IMR-90 (cell line): ENCODE measurements at regions not wholly inside any gene's neighbourhood (a gene's known extent, or its start where the extent isn't known, plus 50 kb on each side); places are given as distances from the start of the nearest gene placed in this dataset.
A peak's percentile ranks its signal among the peaks of the same experiment; 100 is the strongest.

ENCODE experiments used
- ATAC-seq: fragments of 200-7000 bp; cut with Tn5 transposase; 2 replicates; pipeline ENCODE4 v1.9.1; 2020; ENCODE audit warnings: low read depth, mild to moderate bottlenecking, moderate library complexity
- BruUV-seq: library from RNA; stranded (reverse); fragments of 400-500 nt; replicated peaks from 2 replicates; lab custom pipeline; 2021; lab: Mats Ljungman, UMichigan
- CTCF ChIA-PET: fragments of 300-600 bp; formaldehyde crosslinking; extraction: SDS; loops from one replicate; lab custom pipeline; 2021; ENCODE audit warnings: antibody characterized with exemption; lab: Yijun Ruan, JAX
- POLR2A ChIA-PET: fragments of 300-600 bp; sonication (Branson Sonifier 250); formaldehyde crosslinking; loops from one replicate; lab custom pipeline; 2022; ENCODE audit warnings: antibody characterized with exemption; ENCODE audit not compliant: unreplicated experiment; lab: Charles Lee
- DNase-seq: peaks from one replicate; pipeline ENCODE4 v3.0.0; 2013
- H2AFZ ChIP-seq: replicated peaks from 2 replicates; pipeline ENCODE3; 2013; ENCODE audit warnings: low read length, mild to moderate bottlenecking; ENCODE audit not compliant: poor library complexity
- H2AK5ac ChIP-seq: 2 replicates; pipeline ENCODE4 v1.6.1; 2013; ENCODE audit warnings: low read depth, low read length, inconsistent platforms
- H2AK9ac ChIP-seq: replicated peaks from 2 replicates; pipeline ENCODE3; 2013; ENCODE audit warnings: mild to moderate bottlenecking, low read depth, low read length, moderate library complexity; ENCODE audit not compliant: poor library complexity
- H2BK120ac ChIP-seq: 2 replicates; pipeline ENCODE4 v1.6.1; 2013; ENCODE audit warnings: low read depth, low read length, inconsistent platforms
- H2BK15ac ChIP-seq: 3 replicates; pipeline ENCODE4 v1.6.1; 2013; ENCODE audit warnings: low read depth, low read length, inconsistent platforms
- H2BK20ac ChIP-seq: 2 replicates; pipeline ENCODE4 v1.6.1; 2013; ENCODE audit warnings: low read depth, mild to moderate bottlenecking, inconsistent platforms, low read length, moderate library complexity
- H2BK5ac ChIP-seq: 2 replicates; pipeline ENCODE4 v1.6.1; 2013; ENCODE audit warnings: mild to moderate bottlenecking, low read depth, low read length, inconsistent platforms; ENCODE audit not compliant: poor library complexity, severe bottlenecking
- H3K14ac ChIP-seq: replicated peaks from 2 replicates; pipeline ENCODE4 v1.6.1; 2013; ENCODE audit warnings: low read depth, low read length, inconsistent platforms
- H3K18ac ChIP-seq: 2 replicates; pipeline ENCODE4 v1.6.1; 2013; ENCODE audit warnings: low read depth, low read length, control low read depth
- H3K23ac ChIP-seq: 2 replicates; pipeline ENCODE4 v1.6.1; 2013; ENCODE audit warnings: low read depth, low read length, inconsistent platforms
- H3K27ac ChIP-seq: 2 replicates; pipeline ENCODE4 v1.5.1; 2013; ENCODE audit warnings: mild to moderate bottlenecking, control low read depth, low read length; ENCODE audit not compliant: insufficient read depth
- H3K27me3 ChIP-seq: 2 replicates; pipeline ENCODE4 v1.6.1; 2013; ENCODE audit warnings: low read length; ENCODE audit not compliant: control insufficient read depth, insufficient read depth
- H3K36me3 ChIP-seq: 2 replicates; pipeline ENCODE4 v1.6.1; 2013; ENCODE audit warnings: low read length, mixed read lengths; ENCODE audit not compliant: control insufficient read depth, insufficient read depth
- H3K4ac ChIP-seq: 2 replicates; pipeline ENCODE4 v1.6.1; 2013; ENCODE audit warnings: low read depth, low read length, inconsistent platforms
- H3K4me1 ChIP-seq: 2 replicates; pipeline ENCODE4 v1.6.1; 2013; ENCODE audit warnings: low read length, mixed read lengths; ENCODE audit not compliant: control insufficient read depth, insufficient read depth
- H3K4me2 ChIP-seq: 2 replicates; pipeline ENCODE4 v1.6.1; 2013; ENCODE audit warnings: low read depth, mild to moderate bottlenecking, control low read depth, low read length, moderate library complexity
- H3K4me3 ChIP-seq: 2 replicates; pipeline ENCODE4 v1.5.1; 2013; ENCODE audit warnings: low read depth, mild to moderate bottlenecking, control low read depth, low read length, moderate library complexity; ENCODE audit not compliant: insufficient read depth
- H3K56ac ChIP-seq: 2 replicates; pipeline ENCODE4 v1.6.1; 2013; ENCODE audit warnings: low read length, inconsistent platforms; ENCODE audit not compliant: insufficient read depth; ENCODE audit errors: extremely low read depth
- H3K79me1 ChIP-seq, 2 experiments: 2 replicates each; pipeline ENCODE4 v1.6.1; 2013; ENCODE audit warnings: low read length in 2 of 2, inconsistent platforms in 1 of 2, low read depth in 1 of 2
- H3K9ac ChIP-seq: 2 replicates; pipeline ENCODE4 v1.6.1; 2013; ENCODE audit warnings: low read depth, low read length, control low read depth
- H3K9me1 ChIP-seq: 2 replicates; pipeline ENCODE4 v1.6.1; 2013; ENCODE audit warnings: low read length, inconsistent platforms; ENCODE audit not compliant: insufficient read depth
- H3K9me3 ChIP-seq: 2 replicates; pipeline ENCODE4 v1.6.1; 2013; ENCODE audit warnings: low read length; ENCODE audit not compliant: control insufficient read depth, insufficient read depth
- H4K20me1 ChIP-seq: 2 replicates; pipeline ENCODE4 v1.6.1; 2013; ENCODE audit warnings: low read length, inconsistent platforms; ENCODE audit not compliant: insufficient read depth
- H4K5ac ChIP-seq: 2 replicates; pipeline ENCODE4 v1.6.1; 2013; ENCODE audit warnings: mild to moderate bottlenecking, low read depth, low read length, control low read depth
- H4K8ac ChIP-seq, 2 experiments: 2 replicates each; pipeline ENCODE4 v1.6.1; 2013; ENCODE audit warnings: low read depth in 2 of 2, low read length in 2 of 2, control low read depth in 1 of 2, inconsistent platforms in 1 of 2
- H4K91ac ChIP-seq: 2 replicates; pipeline ENCODE4 v1.6.1; 2013; ENCODE audit warnings: low read depth, low read length, inconsistent platforms; ENCODE audit not compliant: insufficient read depth
- MAZ ChIP-seq: IDR thresholded peaks from 2 replicates; pipeline ENCODE4 v1.6.1; 2012; ENCODE audit warnings: low read depth, mild to moderate bottlenecking, low read length, improper control_type of control experiment, moderate library complexity, borderline replicate concordance
- NFE2L2 ChIP-seq: fragments of 150-350 bp; IDR thresholded peaks from 2 replicates; pipeline ENCODE4 v1.6.1; 2016; ENCODE audit warnings: low read depth, mild to moderate bottlenecking, low read length
- USF2 ChIP-seq: fragments of 150-350 bp; IDR thresholded peaks from 2 replicates; pipeline ENCODE4 v1.6.1; 2017; ENCODE audit warnings: mild to moderate bottlenecking, antibody characterized with exemption, low read length, low read depth
- WGBS, 2 experiments: methylation state at CpG; one replicate each; pipeline versions ENCODE4 v1.1.5 to v1.1.7; 2013; ENCODE audit warnings: missing lambda C conversion rate in 2 of 2; ENCODE audit not compliant: insufficient read length in 1 of 2; ENCODE audit errors: extremely low coverage in 2 of 2; 5-methylcytosine and 5-hydroxymethylcytosine counted together
- dilution Hi-C: fragments of 300-500 bp; cut with HindIII; formaldehyde crosslinking; loops from one replicate; pipeline ENCODE4 v1.14.3; 2018; ENCODE audit warnings: low sequenced_read_pairs; ENCODE audit not compliant: unreplicated experiment
- in situ Hi-C: fragments of 300-500 bp; cut with MboI; formaldehyde crosslinking; loops from 3 replicates; pipeline ENCODE4 v1.14.3; 2019; ENCODE audit warnings: low sequenced_read_pairs, inconsistent platforms, mixed read lengths
- intact Hi-C: fragments of 100-400 bp; cut with micrococcal nuclease; formaldehyde crosslinking; loops from 2 replicates; pipeline ENCODE4 v1.10.0; 2022
- TF ChIP-seq, protein P1 (sequence below): fragments of 150-350 bp; IDR thresholded peaks from 2 replicates; pipeline ENCODE4 v1.6.1; 2016; ENCODE audit warnings: low read depth, mild to moderate bottlenecking, low read length, moderate library complexity, borderline replicate concordance

DNA sequence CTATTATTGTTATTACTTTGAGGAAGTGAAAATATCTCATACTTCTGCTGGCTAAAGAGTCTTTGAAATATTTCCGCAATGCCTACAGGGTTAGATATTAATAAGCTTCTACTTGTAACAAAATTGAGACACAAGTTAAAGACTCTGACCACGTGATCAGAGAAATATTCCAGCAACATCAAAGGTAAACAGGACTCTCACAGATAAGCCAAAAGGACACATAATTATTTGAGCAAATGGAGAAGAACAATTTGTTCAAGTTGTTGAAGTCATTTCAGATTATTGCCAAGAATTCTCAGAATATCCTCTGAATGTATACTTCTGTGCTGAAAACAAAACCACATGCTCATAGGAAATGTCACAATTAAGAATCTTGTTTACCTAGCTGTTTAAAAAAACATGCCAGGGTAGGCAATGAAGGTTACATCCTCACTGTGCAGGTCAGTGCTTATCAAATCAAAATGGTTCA, 225.8 kb upstream of the ALCAM start:
- Histone ChIP-seq H3K9ac (no peak overlapping the region), H3K79me1 (no peaks in the 10 kb centered on the region), H4K5ac (no peak overlapping the region), H3K4me2 (no peak overlapping the region), H4K20me1 (no peaks in the 10 kb centered on the region), H3K18ac (no peak overlapping the region), H3K56ac (no peak overlapping the region), H2BK5ac (no peak overlapping the region), H2BK15ac (no peak overlapping the region), H3K23ac (no peak overlapping the region), H2AK5ac (no peak overlapping the region), H3K36me3 (no peaks in the 10 kb centered on the region), H3K4me1 (no peaks in the 10 kb centered on the region), H3K14ac (no peak overlapping the region), H2AK9ac (no peak overlapping the region), H2AFZ (no peak overlapping the region), H3K9me3 (no peaks in the 10 kb centered on the region), H4K91ac (no peak overlapping the region), H3K4ac (no peak overlapping the region), H3K27ac (no peak overlapping the region), H2BK20ac (no peak overlapping the region), H4K8ac (no peak overlapping the region), H3K27me3 (no peaks in the 10 kb centered on the region), H3K9me1 (no peaks in the 10 kb centered on the region; the same call in 1 of the 2 replicates), H2BK120ac (no peak overlapping the region), H3K4me3 (no peak overlapping the region)
- in situ Hi-C loops (no loop called here), dilution Hi-C loops (no loop called here), intact Hi-C loops (no loop called here)
- no CpG with 5 or more reads among the region's 2 CpGs for WGBS, 2 experiments
- no TSS peak for BruUV-seq
- peak; percentile 1 for DNase-seq
- ATAC-seq = no peak; the same call in 1 of the 2 replicates
- POLR2A ChIA-PET = no interaction called here
- TF ChIP-seq NFE2L2 (no peak), USF2 (peak; percentile 23; the same call in 1 of the 2 replicates), MAZ (no peak)
- TF ChIP-seq, protein P1, sequence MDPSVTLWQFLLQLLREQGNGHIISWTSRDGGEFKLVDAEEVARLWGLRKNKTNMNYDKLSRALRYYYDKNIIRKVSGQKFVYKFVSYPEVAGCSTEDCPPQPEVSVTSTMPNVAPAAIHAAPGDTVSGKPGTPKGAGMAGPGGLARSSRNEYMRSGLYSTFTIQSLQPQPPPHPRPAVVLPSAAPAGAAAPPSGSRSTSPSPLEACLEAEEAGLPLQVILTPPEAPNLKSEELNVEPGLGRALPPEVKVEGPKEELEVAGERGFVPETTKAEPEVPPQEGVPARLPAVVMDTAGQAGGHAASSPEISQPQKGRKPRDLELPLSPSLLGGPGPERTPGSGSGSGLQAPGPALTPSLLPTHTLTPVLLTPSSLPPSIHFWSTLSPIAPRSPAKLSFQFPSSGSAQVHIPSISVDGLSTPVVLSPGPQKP = no peak
- CTCF ChIA-PET = no interaction called here
